ENCODE measurements at regions not wholly inside any gene's neighbourhood (a gene's known extent, or its start where the extent isn't known, plus 50 kb on each side); places are given as distances from the start of the nearest gene placed in this dataset.

DNA sequence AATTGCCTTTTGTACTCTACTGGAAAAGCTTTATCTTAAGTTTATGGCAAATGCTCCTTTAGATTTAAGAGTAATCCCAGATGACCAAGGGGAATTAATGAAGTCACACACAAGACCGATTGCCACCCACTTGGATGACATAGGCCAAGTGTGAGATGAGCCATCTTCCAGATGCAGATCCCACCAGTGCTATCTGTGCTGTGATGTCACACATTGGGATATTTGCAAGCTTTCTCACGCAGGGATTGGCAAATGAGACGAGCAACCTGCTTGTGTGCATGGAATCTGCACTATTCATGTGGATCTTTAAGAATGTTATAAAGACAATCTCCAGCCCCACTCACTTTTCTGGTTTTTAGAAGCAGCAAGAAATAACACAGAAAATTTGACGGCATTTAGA lies 602.1 kb upstream of the TMEM132C start:
- TF ChIP-seq CTCF (IDR thresholded peaks at IDR 0.05) = no peak
- TF ChIP-seq POLR2A (IDR thresholded peaks at IDR 0.05) = no peak

All from heart left ventricle (tissue), 13 donors.